Renal cortical epithelial cell (primary cell): ENCODE measurements at regions not wholly inside any gene's neighbourhood (a gene's known extent, or its start where the extent isn't known, plus 50 kb on each side); places are given as distances from the start of the nearest gene placed in this dataset.
"Not testable (repeated sequence)": the region's sequence is repeated elsewhere in the genome, so short reads cannot be mapped to it uniquely, and the experiment has no call there.

ENCODE experiments used
- DNase-seq: peaks from one replicate; pipeline ENCODE4 v3.0.0-alpha.2; 2011; ENCODE audit warnings: low read depth

- no peak for DNase-seq
Measured at GRCh38 chr12:90829044-90829443, 125.9 kb downstream of the CCER1 start.

GRCh38 chr12:90828621-90829020, 126.4 kb downstream of the CCER1 start:
- no peak for DNase-seq

- no peak for DNase-seq
Measured at GRCh38 chr12:90827567-90827966, 127.4 kb downstream of the CCER1 start.

DNA sequence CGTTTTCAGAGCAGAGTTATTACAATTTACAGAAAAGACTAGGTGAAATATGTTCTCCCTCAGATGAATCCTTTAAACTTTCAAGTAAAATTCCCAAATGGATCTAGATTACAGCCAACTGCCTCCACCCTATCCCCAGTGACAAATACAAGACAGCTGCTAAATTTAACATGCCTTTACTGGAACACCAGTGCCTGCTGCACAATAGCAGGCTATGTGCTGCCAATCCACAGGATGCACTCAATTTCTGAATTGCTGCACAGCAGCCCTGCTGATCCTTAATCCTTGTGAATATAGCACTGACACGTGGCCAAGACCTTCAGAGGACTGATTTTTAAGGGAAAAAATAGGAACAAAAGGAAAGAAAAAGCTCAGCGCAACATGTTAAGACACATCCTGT, 128.9 kb downstream of the CCER1 start:
- no peak for DNase-seq

DNA sequence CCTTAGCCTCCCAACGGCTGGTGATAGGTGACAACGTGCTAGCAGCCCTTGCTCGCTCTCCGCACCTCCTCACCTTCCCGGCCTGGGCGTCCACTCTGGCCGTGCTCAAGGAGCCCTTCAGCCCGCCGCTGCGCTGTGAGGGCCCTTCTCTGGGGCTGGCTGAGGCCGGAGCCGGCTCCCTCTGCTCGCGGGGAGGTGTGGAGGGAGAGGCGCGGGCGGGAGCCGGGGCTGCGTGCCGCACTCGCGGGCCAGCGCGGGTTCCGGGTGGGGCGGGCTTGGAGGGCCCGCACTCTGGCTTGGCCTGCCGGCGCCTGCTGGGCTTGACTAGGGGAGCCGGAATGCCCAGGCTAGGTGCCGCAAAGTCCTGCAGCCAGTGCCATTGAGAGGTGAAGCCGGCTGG, 131.1 kb downstream of the CCER1 start:
- DNase-seq, result no peak

GRCh38 chr12:90819709-90820108, 135.3 kb downstream of the CCER1 start:
- no peak for DNase-seq

GRCh38 chr12:90816353-90817089, 138.5 kb downstream of the CCER1 start:
- peak; percentile 59 for DNase-seq

DNA sequence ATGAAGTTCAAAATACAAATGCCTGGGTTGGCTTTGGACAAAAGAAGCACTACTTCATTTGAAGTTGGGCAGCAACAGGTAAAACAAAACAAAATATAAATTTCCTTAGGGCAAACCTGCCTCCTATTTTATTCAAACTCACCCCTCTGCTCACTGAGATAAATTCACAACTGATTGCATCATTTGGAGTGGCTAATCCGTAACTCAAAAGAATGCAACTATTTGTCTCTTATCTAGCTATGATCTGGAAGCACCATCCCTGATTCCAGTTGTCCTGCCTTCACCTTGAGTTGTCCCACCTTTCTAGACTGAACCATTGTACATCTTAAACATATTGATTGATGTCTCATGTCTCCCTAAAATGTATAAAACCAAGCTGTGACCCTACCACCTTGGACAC, 145.0 kb downstream of the CCER1 start:
- DNase-seq, result peak; percentile 3

GRCh38 chr12:90808568-90808967, 146.4 kb downstream of the CCER1 start:
- DNase-seq, result no peak

- no peak for DNase-seq
Measured at GRCh38 chr12:90802727-90803126, 152.2 kb downstream of the CCER1 start.

GRCh38 chr12:90801776-90802175, 153.2 kb downstream of the CCER1 start:
- peak; percentile 90 for DNase-seq

DNA sequence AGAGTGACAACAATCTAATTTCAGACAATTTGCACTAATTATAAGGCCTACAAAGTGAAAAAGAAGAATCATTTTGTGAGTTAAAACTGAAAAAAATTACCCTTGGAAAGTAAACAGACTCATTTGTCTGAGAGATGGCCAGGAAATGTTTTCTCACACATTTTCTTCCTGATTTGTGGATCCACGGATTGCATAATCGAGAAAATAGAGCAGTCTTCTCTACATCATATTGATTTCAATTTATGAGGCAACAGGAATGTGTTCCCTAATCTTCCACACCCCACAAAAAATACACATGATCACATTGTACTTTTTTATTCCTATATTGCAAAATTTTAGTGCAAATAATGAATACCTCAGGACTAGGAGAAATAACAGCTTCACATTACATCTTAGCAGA, 160.8 kb downstream of the CCER1 start:
- DNase-seq, result no peak

- not testable (repeated sequence) for DNase-seq
Measured at GRCh38 chr12:90792718-90793117, 162.3 kb downstream of the CCER1 start.

DNA sequence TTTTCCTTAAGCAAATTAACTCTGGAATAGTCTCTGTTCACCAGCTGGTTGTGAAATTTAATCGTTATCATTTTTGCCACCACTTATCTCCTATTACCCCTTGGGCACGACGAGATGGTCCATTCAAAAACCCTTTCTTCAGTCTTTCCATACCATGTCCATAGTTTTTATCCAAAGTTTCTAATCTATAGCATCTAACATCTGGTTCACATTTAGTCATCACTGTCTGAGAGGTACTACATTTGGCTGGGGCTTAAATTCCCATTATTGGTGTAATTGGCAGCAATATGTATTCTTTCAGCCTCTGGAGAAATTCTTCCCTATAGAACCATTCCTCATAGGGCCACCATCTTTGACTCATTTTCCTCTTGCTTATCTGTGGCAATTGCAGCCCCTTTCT, 163.5 kb downstream of the CCER1 start:
- no peak for DNase-seq

- DNase-seq, result no peak
Measured at GRCh38 chr12:90790747-90791146, 164.2 kb downstream of the CCER1 start.

- no peak for DNase-seq
Measured at GRCh38 chr12:90773491-90773890, 181.5 kb downstream of the CCER1 start.

- DNase-seq, result no peak
Measured at GRCh38 chr12:90770861-90771260, 184.1 kb downstream of the CCER1 start.

DNA sequence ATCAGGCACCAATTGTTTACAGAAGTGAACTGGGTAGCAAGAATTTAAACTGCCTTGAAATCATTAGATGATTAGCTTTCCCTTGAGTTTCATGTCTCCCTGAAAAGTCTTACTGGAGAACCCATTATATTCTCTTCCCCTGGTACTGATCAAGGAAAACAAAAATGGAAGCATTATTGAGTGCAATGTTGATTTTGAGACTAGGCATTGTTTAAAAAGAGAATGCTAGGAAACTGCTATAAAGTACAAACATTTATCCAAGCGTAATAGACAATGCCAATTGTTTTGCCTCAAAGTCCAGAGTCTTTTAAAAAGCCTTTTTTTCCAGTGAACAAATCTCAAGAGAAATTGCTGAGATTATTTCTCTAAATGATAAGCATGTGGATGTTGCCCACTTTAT, 197.0 kb downstream of the CCER1 start:
- DNase-seq, result no peak

DNA sequence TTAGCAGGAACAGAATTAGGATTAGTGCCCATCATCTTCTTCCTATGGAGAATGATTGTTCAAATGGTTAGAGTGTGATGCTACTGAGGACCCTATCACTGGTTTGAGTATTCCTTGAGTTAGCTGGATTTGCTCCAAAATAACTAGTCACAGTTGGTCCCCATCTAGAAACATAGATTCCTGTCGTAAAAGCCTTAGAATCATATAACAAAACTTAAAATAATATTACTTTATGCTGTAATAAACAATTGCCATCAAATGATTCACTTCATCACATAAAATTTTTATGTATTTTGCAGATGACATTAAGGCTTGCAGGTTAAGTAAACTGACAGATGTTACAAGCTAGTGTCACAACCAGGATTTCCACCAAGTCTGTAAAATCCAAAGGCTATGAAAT, 209.8 kb downstream of the CCER1 start:
- DNase-seq, result no peak

DNA sequence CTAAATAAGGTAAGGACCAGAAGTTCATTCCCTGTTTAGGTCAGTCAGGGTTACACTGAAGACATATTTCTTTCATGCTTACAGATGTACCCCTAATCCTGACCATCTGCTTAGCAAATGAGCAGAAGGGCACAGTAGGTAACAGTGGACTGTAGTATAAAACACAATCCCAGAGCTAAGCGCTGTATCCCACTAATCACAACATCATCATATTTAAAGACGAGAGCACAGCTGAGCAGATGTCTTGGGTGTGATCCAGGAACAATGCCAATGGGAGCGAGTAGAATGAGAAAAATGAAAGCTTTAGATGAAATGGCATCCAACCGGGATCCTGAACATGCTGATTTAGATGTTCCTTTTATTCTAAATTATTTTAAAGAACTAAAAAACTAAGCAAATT, 213.4 kb downstream of the CCER1 start:
- no peak for DNase-seq

DNA sequence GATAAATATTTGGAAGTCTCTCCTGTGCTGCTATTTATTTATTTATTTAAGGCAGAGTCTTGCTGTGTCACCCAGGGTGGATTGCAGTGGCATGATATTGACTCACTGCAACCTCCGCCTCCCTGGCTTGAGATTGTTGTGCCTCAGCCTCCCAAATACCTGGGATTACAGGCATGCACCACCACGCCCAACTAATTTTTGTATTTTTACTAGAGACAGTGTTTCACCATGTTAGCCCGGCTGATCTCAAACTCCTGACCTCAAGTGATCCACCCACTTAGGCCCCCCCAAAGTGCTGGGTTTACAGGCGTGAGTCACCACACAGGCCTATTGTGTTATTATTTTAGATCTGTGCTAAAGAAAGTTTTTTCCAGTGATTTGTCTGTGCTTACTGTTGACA, 225.2 kb downstream of the CCER1 start:
- peak; percentile 23 for DNase-seq

DNA sequence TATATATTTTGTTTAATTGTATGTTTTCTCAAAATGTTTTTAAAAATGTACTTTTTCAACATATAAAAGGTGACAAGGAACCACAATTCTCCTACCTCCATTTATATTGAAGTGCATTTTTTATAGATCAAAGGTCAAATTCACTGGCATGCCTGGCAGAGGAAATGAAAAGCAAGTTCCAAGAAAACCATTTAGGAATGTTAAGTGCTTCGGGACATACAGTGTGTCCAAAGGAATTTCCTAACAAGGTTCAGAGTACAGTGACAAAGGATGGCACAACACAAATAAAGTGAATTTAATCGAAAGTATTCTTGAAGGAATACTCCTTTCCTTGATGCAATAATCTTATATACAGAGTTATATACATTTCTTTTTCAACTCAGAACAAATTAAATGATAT, 242.3 kb downstream of the CCER1 start:
- DNase-seq, result peak; percentile 66

DNA sequence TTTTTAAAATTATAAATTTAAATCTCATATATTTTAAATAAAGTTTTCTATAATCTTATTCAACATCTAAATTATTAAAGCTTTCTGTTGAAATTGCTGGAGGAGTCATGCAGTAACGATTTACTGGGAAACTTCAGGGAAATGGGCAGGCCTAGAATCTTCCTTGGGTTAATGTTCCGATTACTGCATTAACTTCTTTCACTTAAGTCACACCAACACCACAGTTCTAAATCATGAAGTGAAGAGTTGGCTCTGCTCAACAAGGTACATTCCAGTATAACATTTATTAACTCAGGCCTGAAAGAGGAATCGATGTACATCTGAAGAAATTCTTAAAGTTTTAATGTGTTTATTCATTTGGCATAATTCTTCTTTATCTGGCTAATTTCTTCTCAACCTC, 244.3 kb downstream of the CCER1 start:
- DNase-seq, result peak; percentile 62

DNA sequence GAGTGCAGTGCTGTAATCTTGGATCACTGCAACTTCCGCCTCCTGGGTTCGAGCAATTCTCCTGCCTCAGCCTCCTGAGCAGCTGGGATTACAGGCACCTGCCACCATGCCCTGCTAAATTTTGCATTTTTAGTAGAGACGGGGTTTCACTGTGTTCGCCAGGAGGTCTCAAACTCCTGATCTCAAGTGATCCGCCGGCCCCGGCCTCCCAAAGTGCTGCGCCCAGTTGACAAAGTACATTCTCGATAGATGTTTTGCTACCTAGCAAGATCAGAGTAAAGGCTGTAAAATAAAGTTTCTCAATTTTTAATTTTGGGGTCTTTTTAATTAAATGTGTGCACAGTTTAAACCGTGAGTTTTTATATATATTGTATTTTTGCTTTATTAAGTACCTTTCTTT, 248.9 kb downstream of the CCER1 start:
- no peak for DNase-seq
